Panc1 (cell line): ENCODE measurements at regions not wholly inside any gene's neighbourhood (a gene's known extent, or its start where the extent isn't known, plus 50 kb on each side); places are given as distances from the start of the nearest gene placed in this dataset.
"Not testable (repeated sequence)": the region's sequence is repeated elsewhere in the genome, so short reads cannot be mapped to it uniquely, and the experiment has no call there.

Source experiments
- ATAC-seq: fragments of 200-7000 bp; cut with Tn5 transposase; 2 replicates; pipeline ENCODE4 v1.9.1; 2020; ENCODE audit warnings: mild to moderate bottlenecking, moderate library complexity
- BruUV-seq: library from RNA; stranded (reverse); fragments of 400-500 nt; replicated peaks from 2 replicates; lab custom pipeline; 2021; lab: Mats Ljungman, UMichigan
- CTCF ChIA-PET: fragments of 300-600 bp; sonication (Branson Sonifier 250); formaldehyde crosslinking; loops from one replicate; lab custom pipeline; 2022; ENCODE audit warnings: antibody characterized with exemption; lab: Charles Lee
- POLR2A ChIA-PET: fragments of 300-600 bp; sonication (Branson Sonifier 250); formaldehyde crosslinking; loops from one replicate; lab custom pipeline; 2022; ENCODE audit warnings: antibody characterized with exemption; lab: Charles Lee
- DNase-seq: peaks from one replicate; pipeline ENCODE4 v3.0.0-alpha.2; 2010; ENCODE audit warnings: low read depth, low spot score
- H3K27ac ChIP-seq: 2 replicates; pipeline ENCODE4 v1.5.1; 2011; ENCODE audit warnings: mild to moderate bottlenecking, low read length, inconsistent platforms
- H3K27me3 ChIP-seq: fragments of 200-500 bp; sonication (Bioruptor generic); 2 replicates; pipeline ENCODE4 v1.6.0; 2014; ENCODE audit warnings: low read length, inconsistent platforms; ENCODE audit not compliant: control insufficient read depth, insufficient read depth
- H3K36me3 ChIP-seq: fragments of 200-500 bp; sonication (Bioruptor generic); 2 replicates; pipeline ENCODE4 v1.5.1; 2014; ENCODE audit warnings: inconsistent platforms, mild to moderate bottlenecking, low read length, moderate library complexity; ENCODE audit not compliant: control insufficient read depth, insufficient read depth
- H3K4me1 ChIP-seq: 2 replicates; pipeline ENCODE4 v1.5.1; 2011; ENCODE audit warnings: inconsistent platforms, mild to moderate bottlenecking, low read length, moderate library complexity; ENCODE audit not compliant: control insufficient read depth, insufficient read depth
- H3K4me3 ChIP-seq, 2 experiments: 2 replicates each; pipeline ENCODE4 v1.5.1; 2011 to 2012; ENCODE audit warnings: low read depth in 2 of 2, low read length in 2 of 2, mild to moderate bottlenecking in 2 of 2, inconsistent platforms in 1 of 2, moderate library complexity in 1 of 2
- H3K9me3 ChIP-seq: fragments of 200-500 bp; sonication (Bioruptor generic); 2 replicates; pipeline ENCODE4 v1.5.1; 2014; ENCODE audit warnings: low read depth, mild to moderate bottlenecking, inconsistent platforms, low read length, moderate library complexity; ENCODE audit not compliant: control insufficient read depth, insufficient read depth
- POLR2AphosphoS5 ChIP-seq: IDR thresholded peaks from 2 replicates; pipeline ENCODE4 v1.6.1; 2012; ENCODE audit warnings: mild to moderate bottlenecking, low read depth, low read length, moderate library complexity
- REST ChIP-seq, 2 experiments: IDR thresholded peaks; 2 replicates each; pipeline ENCODE4 v1.6.1; 2011 to 2012; ENCODE audit warnings: low read depth in 2 of 2, control low read depth in 1 of 2, low read length in 1 of 2, mild to moderate bottlenecking in 1 of 2, moderate library complexity in 1 of 2; ENCODE audit not compliant: insufficient read depth in 1 of 2
- SIN3A ChIP-seq: IDR thresholded peaks from 2 replicates; pipeline ENCODE4 v1.6.1; 2012; ENCODE audit warnings: low read depth, mild to moderate bottlenecking, low read length, moderate library complexity, borderline replicate concordance; ENCODE audit not compliant: insufficient read depth
- TCF7L2 ChIP-seq: IDR thresholded peaks from 2 replicates; pipeline ENCODE4 v1.6.1; 2011; ENCODE audit warnings: mild to moderate bottlenecking, low read depth, low read length, inconsistent platforms
- in situ Hi-C: cut with HindIII; loops from 2 replicates; pipeline ENCODE4 v1.10.0; 2016; ENCODE audit warnings: low sequenced_read_pairs, low pct_unique_long_range_greater_than_20kb
- intact Hi-C: fragments of 100-400 bp; cut with micrococcal nuclease; formaldehyde crosslinking; loops from one replicate; pipeline ENCODE4 v1.10.0; 2022; ENCODE audit not compliant: unreplicated experiment
- TF ChIP-seq, protein P1 (sequence below): fragments of 450-650 bp; IDR thresholded peaks from 2 replicates; pipeline ENCODE4 v1.5.1; 2017; ENCODE audit warnings: mild to moderate bottlenecking

- no peaks in the 10 kb centered on the region for H3K36me3 ChIP-seq
- ATAC-seq (no peak), DNase-seq (no peak)
- H3K27me3 ChIP-seq = no peaks in the 10 kb centered on the region
- in situ Hi-C loops (no loop called here), intact Hi-C loops (no loop called here)
- ChIA-PET POLR2A (no interaction called here), CTCF (no interaction called here)
- no peak overlapping the region for H3K4me3 ChIP-seq
- no peak for TF ChIP-seq SIN3A
- TF ChIP-seq TCF7L2 = no peak
- TF ChIP-seq, protein P1, sequence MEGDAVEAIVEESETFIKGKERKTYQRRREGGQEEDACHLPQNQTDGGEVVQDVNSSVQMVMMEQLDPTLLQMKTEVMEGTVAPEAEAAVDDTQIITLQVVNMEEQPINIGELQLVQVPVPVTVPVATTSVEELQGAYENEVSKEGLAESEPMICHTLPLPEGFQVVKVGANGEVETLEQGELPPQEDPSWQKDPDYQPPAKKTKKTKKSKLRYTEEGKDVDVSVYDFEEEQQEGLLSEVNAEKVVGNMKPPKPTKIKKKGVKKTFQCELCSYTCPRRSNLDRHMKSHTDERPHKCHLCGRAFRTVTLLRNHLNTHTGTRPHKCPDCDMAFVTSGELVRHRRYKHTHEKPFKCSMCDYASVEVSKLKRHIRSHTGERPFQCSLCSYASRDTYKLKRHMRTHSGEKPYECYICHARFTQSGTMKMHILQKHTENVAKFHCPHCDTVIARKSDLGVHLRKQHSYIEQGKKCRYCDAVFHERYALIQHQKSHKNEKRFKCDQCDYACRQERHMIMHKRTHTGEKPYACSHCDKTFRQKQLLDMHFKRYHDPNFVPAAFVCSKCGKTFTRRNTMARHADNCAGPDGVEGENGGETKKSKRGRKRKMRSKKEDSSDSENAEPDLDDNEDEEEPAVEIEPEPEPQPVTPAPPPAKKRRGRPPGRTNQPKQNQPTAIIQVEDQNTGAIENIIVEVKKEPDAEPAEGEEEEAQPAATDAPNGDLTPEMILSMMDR = no peak
- no peak for TF ChIP-seq REST (IDR thresholded peaks at IDR 0.05; ENCODE audit: insufficient read depth in 1 of 2, low read depth in 2 of 2, low read length in 1 of 2)
- TF ChIP-seq POLR2AphosphoS5 = no peak
- H3K9me3 ChIP-seq = no peaks in the 10 kb centered on the region
- no TSS peak for BruUV-seq
- no peak overlapping the region for H3K27ac ChIP-seq
- H3K4me1 ChIP-seq = no peaks in the 10 kb centered on the region
Observed at GRCh38 chr6:118718297-118718696, 66.9 kb upstream of the CEP85L start.

DNA sequence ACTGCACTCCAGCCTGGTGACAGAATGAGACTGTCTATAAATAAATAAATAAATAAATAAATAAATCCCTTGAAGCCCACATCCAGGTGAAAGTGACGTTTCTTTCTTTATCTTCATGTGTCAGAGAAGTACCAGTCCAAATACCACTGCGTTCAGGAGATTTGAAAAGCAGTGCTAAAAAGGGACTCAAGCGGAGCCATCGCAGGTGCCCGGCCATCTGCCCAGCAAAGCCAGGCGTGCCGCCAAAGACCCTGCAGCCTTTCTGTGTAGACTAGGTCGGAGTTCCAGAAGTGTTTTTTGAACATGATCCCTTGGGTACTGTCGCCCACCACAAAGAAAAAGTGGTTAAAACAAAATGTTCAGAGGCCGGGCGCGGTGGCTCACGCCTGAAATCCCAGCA, 65.7 kb upstream of the CEP85L start:
- H3K9me3 ChIP-seq = no peaks in the 10 kb centered on the region
- ChIA-PET POLR2A (no interaction called here), CTCF (no interaction called here)
- TF ChIP-seq POLR2AphosphoS5 = no peak
- TF ChIP-seq TCF7L2 = no peak
- TF ChIP-seq REST (IDR thresholded peaks at IDR 0.05; ENCODE audit: insufficient read depth in 1 of 2, low read depth in 2 of 2, low read length in 1 of 2) = no peak
- TF ChIP-seq, protein P1 = no peak
- TF ChIP-seq SIN3A = no peak
- intact Hi-C loops = no loop called here
- H3K27me3 ChIP-seq = no peaks in the 10 kb centered on the region
- H3K4me1 ChIP-seq = no peaks in the 10 kb centered on the region
- BruUV-seq = no TSS peak
- no peak overlapping the region for H3K4me3 ChIP-seq
- H3K27ac ChIP-seq = no peak overlapping the region
- ATAC-seq = no peak
- no peaks in the 10 kb centered on the region for H3K36me3 ChIP-seq
- DNase-seq = no peak
- in situ Hi-C loops = no loop called here

DNA sequence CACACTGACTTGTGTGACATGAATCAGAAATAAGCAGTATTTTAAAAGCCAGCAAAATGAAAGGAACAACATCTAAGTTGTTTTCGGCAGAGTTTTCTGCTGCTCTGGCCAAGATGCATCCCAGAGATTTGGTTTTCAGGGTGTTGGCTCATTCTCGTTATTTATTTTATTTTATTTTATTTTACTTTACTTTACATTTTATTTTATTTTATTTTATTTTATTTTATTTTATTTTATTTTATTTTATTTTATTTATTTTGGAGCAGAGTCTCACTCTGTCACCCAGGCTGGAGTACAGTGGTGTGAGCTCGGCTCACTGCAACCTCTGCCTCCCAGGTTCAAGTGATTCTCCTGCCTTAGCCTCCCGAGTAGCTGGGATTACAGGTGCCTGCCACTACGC, 64.5 kb upstream of the CEP85L start:
- in situ Hi-C loops, H3K4me1 ChIP-seq, H3K36me3 ChIP-seq, intact Hi-C loops, H3K27ac ChIP-seq, DNase-seq, BruUV-seq, ATAC-seq, H3K27me3 ChIP-seq, H3K4me3 ChIP-seq, CTCF ChIA-PET, H3K9me3 ChIP-seq: not testable (repeated sequence)
- POLR2A ChIA-PET = interaction anchor here (0.5 kb wide), 1 partner anchor 431 kb away, joined by 7 read pairs; no protein-coding TSS in a partner anchor
